ENCODE measurements at regions not wholly inside any gene's neighbourhood (a gene's known extent, or its start where the extent isn't known, plus 50 kb on each side); places are given as distances from the start of the nearest gene placed in this dataset.
"Not testable (repeated sequence)": the region's sequence is repeated elsewhere in the genome, so short reads cannot be mapped to it uniquely, and the experiment has no call there.

GRCh38 chrY:9184827-9185226 lies 152.4 kb upstream of the TSPY4 start:
- TF ChIP-seq POLR2A (IDR thresholded peaks at IDR 0.05; ENCODE audit: low read length); GATA1 (IDR thresholded peaks at IDR 0.05; ENCODE audit: low read depth, low read length): not testable (repeated sequence)
